ENCODE measurements at regions not wholly inside any gene's neighbourhood (a gene's known extent, or its start where the extent isn't known, plus 50 kb on each side); places are given as distances from the start of the nearest gene placed in this dataset.

DNA sequence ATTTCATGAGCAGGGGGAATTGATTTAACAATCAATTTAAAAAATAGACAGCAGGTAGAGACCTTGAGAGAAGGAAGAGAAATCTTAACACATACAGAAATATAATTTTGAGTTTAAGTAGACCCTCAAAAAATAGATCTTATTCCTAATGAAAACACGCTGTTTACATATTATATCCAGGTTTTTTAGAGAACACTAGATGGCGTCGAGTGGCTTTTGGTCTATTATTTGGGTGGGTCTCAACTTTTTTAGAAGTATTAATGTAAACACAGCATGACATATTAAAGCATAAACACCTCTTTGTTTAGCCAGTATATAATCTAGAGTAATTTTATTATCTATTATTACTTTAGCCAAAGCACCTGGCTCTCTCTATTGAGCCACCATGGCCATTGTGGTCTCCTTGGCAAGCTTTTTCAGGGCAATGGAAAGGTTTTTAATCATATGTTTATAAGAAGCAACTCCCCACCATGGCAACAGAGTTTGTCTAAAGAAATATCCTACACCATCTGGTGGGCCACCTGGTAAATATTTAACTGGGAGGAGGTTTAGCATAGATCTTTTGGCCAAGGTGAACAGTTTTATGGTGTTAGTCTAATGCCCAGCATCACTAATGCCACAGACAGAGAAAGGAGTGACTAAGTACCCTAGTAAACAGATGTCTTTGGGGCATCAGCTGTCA is 59.7 kb upstream of the PRSS1 start:
- Histone ChIP-seq H3K4me1 (no peaks in the 10 kb centered on the region), H3K36me3 (no peaks in the 10 kb centered on the region), H3K9me3 (no peaks in the 10 kb centered on the region), H3K27ac (no peak overlapping the region), H3K4me3 (no peak overlapping the region), H3K27me3 (no peaks in the 10 kb centered on the region)
- DNase-seq (ENCODE audit: extremely low spot score in 2 of 2), result no peak
- intact Hi-C loops (cut with DNase I), result no loop called here
- TF ChIP-seq POLR2A (IDR thresholded peaks at IDR 0.05), result no peak
- no peak for TF ChIP-seq POLR2AphosphoS5 (IDR thresholded peaks at IDR 0.05; ENCODE audit: insufficient read depth in 1 of 2, low read depth in 1 of 2)
- TF ChIP-seq, protein P1, sequence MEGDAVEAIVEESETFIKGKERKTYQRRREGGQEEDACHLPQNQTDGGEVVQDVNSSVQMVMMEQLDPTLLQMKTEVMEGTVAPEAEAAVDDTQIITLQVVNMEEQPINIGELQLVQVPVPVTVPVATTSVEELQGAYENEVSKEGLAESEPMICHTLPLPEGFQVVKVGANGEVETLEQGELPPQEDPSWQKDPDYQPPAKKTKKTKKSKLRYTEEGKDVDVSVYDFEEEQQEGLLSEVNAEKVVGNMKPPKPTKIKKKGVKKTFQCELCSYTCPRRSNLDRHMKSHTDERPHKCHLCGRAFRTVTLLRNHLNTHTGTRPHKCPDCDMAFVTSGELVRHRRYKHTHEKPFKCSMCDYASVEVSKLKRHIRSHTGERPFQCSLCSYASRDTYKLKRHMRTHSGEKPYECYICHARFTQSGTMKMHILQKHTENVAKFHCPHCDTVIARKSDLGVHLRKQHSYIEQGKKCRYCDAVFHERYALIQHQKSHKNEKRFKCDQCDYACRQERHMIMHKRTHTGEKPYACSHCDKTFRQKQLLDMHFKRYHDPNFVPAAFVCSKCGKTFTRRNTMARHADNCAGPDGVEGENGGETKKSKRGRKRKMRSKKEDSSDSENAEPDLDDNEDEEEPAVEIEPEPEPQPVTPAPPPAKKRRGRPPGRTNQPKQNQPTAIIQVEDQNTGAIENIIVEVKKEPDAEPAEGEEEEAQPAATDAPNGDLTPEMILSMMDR (IDR thresholded peaks at IDR 0.05), result no peak

DNA sequence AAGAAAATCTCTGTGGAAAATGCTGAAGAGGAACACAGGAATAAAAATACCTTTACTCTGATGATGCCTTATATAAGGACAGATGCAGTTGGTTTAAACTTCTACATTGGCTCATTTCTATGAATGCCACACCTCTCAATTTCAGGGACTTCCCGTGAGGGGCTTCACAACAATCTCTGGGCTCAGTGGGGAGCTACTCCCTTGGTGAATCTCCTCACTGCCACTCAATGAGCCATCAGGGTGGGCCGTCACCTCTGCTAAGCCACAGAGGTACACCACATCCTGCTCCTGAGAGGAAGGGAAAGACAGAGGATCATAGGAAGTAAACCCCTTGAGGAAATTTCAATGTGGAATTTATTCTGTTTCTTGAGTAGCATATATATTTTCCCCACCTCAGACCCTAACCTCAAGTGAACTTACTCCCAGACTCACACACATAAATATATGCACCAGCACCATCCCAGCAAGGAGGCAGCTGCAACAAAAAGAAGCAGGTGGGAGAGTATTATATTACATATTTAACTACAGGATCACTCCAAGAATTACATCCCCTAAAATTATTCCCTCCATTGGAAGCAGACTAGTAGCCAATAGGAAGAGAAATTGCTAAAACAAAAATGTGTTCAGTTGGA is 63.3 kb upstream of the PRSS1 start:
- Histone ChIP-seq H3K4me1 (no peaks in the 10 kb centered on the region), H3K9me3 (no peaks in the 10 kb centered on the region), H3K4me3 (no peak overlapping the region), H3K36me3 (no peaks in the 10 kb centered on the region), H3K27ac (no peak overlapping the region), H3K27me3 (no peaks in the 10 kb centered on the region)
- TF ChIP-seq POLR2A (IDR thresholded peaks at IDR 0.05) (no peak), POLR2AphosphoS5 (IDR thresholded peaks at IDR 0.05; ENCODE audit: insufficient read depth in 1 of 2, low read depth in 1 of 2) (no peak)
- TF ChIP-seq, protein P1 (IDR thresholded peaks at IDR 0.05), result no peak
- DNase-seq (ENCODE audit: extremely low spot score in 2 of 2), result no peak
- intact Hi-C loops (cut with DNase I), result no loop called here

DNA sequence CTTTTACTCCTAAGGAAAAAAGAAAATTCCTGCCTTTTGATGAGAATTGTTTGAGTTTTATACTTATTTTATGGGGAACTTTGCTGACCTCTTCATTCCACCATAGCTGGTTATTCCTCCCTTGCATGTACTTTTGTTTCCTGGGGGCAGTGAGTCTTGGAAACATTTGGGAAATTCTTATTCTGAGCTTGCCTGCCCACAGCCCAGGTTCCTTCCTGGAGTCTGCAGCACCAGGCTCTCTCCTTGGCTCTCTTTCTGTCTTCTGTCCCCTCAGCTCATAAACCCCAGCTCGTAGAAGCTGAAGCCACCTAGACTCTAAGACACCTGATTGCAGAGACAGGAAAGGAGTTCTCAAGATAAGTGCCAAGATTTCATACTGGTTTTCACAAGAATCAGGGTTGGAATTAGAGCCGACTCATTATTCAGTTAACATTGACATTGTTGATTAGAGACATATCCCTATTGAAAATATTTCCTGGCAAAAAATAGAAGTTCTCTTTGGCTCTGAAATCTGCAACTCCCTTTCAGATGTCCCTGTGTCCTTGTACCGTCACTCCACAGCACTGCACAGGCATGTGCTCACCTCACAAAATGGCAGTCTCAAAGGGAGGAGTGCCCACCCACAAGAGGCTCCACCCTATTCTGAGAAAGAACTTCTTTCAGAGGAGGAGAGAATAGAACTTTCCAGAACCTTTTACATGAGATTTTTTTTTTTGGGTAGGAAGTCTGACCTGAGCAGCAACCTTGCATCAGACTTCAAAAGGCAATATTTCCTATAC is 67.8 kb upstream of the PRSS1 start:
- no peak for DNase-seq (ENCODE audit: extremely low spot score in 2 of 2)
- no peaks in the 10 kb centered on the region for H3K4me1 ChIP-seq
- no peak overlapping the region for H3K27ac ChIP-seq
- H3K27me3 ChIP-seq, result no peaks in the 10 kb centered on the region
- H3K4me3 ChIP-seq, result no peak overlapping the region
- no peaks in the 10 kb centered on the region for H3K36me3 ChIP-seq
- intact Hi-C loops (cut with DNase I), result no loop called here
- H3K9me3 ChIP-seq, result no peaks in the 10 kb centered on the region
- no peak for TF ChIP-seq POLR2AphosphoS5 (IDR thresholded peaks at IDR 0.05; ENCODE audit: insufficient read depth in 1 of 2, low read depth in 1 of 2)
- no peak for TF ChIP-seq POLR2A (IDR thresholded peaks at IDR 0.05)
- TF ChIP-seq, protein P1 (IDR thresholded peaks at IDR 0.05), result no peak

DNA sequence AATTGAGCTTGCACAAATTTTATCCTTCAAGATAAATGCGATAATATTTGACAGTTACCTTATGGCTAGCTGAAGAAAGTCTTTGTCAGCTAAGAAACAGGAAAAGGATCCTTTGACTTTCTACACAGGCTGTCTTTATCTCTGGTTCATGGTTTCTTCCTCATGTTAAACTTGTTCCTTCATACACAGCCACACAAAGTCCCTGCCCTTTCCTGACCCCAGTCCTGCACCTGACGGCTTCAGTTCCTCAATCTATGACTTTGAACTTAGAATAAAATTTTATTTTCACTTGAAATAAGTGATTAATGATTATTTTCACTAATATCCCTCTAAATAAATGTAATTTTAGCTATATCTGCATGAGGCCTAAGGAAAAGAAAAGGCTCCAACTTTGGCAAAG is 77.8 kb upstream of the PRSS1 start:
- intact Hi-C loops (cut with DNase I), result no loop called here
- H3K27ac ChIP-seq, result no peak overlapping the region
- TF ChIP-seq, protein P1 (IDR thresholded peaks at IDR 0.05), result no peak
- no peak for TF ChIP-seq POLR2A (IDR thresholded peaks at IDR 0.05)
- TF ChIP-seq POLR2AphosphoS5 (IDR thresholded peaks at IDR 0.05; ENCODE audit: insufficient read depth in 1 of 2, low read depth in 1 of 2), result no peak
- no peak for DNase-seq (ENCODE audit: extremely low spot score in 2 of 2)
- H3K27me3 ChIP-seq, result no peaks in the 10 kb centered on the region
- H3K36me3 ChIP-seq, result no peaks in the 10 kb centered on the region
- no peaks in the 10 kb centered on the region for H3K4me1 ChIP-seq
- no peak overlapping the region for H3K4me3 ChIP-seq
- no peaks in the 10 kb centered on the region for H3K9me3 ChIP-seq

Measured in vagina (tissue), 2 donors.